ENCODE measurements at regions not wholly inside any gene's neighbourhood (a gene's known extent, or its start where the extent isn't known, plus 50 kb on each side); places are given as distances from the start of the nearest gene placed in this dataset.

- TF ChIP-seq CTCF (IDR thresholded peaks at IDR 0.05) (no peak), EZH2 (IDR thresholded peaks at IDR 0.05; ENCODE audit: borderline replicate concordance, insufficient read depth, low read depth, low read length, poor library complexity, severe bottlenecking) (no peak)
Measured at GRCh38 chr13:55567721-55568625, 1572.7 kb upstream of the PRR20A start.

Measured in B cell (primary cell).